Bronchial epithelial cell (primary cell): ENCODE measurements at regions not wholly inside any gene's neighbourhood (a gene's known extent, or its start where the extent isn't known, plus 50 kb on each side); places are given as distances from the start of the nearest gene placed in this dataset.
"Not testable (repeated sequence)": the region's sequence is repeated elsewhere in the genome, so short reads cannot be mapped to it uniquely, and the experiment has no call there.

Experiments used
- DNase-seq: peaks from one replicate; pipeline ENCODE4 v3.0.0-alpha.2; 2010; ENCODE audit warnings: low read depth
- FAIRE-seq: peaks from 2 replicates; lab custom pipeline; 2011; peaks lifted over from hg19 to GRCh38; lab: Jason Lieb, UNC
- H3K27me3 ChIP-seq: 2 replicates; pipeline ENCODE4 v1.5.1; 2011; ENCODE audit warnings: low read length; ENCODE audit not compliant: control insufficient read depth, insufficient read depth
- H3K36me3 ChIP-seq: 2 replicates; pipeline ENCODE4 v1.5.1; 2011; ENCODE audit warnings: low read length; ENCODE audit not compliant: control insufficient read depth, insufficient read depth
- H3K4me3 ChIP-seq: 2 replicates; pipeline ENCODE4 v1.5.1; 2011; ENCODE audit warnings: mild to moderate bottlenecking, low read depth, low read length, control low read depth
- TF ChIP-seq, protein P1 (sequence below): IDR thresholded peaks from 2 replicates; pipeline ENCODE4 v1.5.1; 2011; ENCODE audit warnings: mild to moderate bottlenecking, moderate library complexity, low read length, control low read depth, inconsistent platforms; ENCODE audit not compliant: insufficient read depth, severe bottlenecking

DNA sequence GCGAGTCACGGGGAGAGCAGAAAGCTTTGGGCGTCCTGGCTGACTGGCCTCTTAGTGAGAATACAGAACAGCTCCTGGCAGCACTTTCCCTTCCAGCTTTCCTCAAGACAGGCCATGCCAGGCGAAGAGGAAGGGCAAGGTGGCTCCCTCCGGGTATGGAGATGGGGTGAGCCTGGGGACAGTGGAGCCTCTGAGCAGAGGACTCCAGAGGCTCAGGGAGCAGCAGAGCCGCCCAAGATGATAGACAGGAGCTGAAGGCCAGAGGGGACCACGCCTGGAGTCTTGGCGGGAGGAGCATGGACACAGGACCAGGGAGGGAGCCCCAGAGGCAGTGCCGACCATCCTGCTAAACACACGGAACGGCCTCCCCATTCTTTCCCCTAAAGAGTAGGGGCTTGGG lies 229.1 kb downstream of the TM9SF2 start:
- Histone ChIP-seq H3K36me3 (no peaks in the 10 kb centered on the region), H3K27me3 (no peaks in the 10 kb centered on the region), H3K4me3 (no peak overlapping the region)
- TF ChIP-seq, protein P1, sequence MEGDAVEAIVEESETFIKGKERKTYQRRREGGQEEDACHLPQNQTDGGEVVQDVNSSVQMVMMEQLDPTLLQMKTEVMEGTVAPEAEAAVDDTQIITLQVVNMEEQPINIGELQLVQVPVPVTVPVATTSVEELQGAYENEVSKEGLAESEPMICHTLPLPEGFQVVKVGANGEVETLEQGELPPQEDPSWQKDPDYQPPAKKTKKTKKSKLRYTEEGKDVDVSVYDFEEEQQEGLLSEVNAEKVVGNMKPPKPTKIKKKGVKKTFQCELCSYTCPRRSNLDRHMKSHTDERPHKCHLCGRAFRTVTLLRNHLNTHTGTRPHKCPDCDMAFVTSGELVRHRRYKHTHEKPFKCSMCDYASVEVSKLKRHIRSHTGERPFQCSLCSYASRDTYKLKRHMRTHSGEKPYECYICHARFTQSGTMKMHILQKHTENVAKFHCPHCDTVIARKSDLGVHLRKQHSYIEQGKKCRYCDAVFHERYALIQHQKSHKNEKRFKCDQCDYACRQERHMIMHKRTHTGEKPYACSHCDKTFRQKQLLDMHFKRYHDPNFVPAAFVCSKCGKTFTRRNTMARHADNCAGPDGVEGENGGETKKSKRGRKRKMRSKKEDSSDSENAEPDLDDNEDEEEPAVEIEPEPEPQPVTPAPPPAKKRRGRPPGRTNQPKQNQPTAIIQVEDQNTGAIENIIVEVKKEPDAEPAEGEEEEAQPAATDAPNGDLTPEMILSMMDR, result no peak
- FAIRE-seq (no peak), DNase-seq (no peak)

DNA sequence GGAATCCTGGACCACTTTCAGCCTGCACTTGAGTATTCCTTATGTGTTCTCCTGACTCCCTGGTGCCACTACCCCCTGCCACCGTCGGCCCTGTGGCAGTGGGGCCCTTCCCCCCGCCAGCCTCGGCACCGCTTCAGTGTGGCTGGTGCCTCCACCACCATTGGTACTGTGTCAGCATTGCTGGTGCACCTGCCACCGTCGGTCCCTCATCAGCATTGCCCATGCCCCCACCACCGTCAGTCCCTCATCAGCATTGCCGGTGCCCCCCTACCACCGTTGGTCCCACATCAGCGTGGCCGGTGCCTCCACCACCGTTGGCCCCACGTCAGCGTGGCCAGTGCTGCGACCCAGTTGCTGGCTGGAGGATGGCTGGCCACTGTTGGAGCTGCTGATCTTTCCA lies 228.5 kb downstream of the TM9SF2 start:
- H3K36me3 ChIP-seq, result no peaks in the 10 kb centered on the region
- no peak for FAIRE-seq
- H3K4me3 ChIP-seq, result no peak overlapping the region
- DNase-seq, result no peak
- H3K27me3 ChIP-seq, result no peaks in the 10 kb centered on the region
- TF ChIP-seq, protein P1, result no peak

DNA sequence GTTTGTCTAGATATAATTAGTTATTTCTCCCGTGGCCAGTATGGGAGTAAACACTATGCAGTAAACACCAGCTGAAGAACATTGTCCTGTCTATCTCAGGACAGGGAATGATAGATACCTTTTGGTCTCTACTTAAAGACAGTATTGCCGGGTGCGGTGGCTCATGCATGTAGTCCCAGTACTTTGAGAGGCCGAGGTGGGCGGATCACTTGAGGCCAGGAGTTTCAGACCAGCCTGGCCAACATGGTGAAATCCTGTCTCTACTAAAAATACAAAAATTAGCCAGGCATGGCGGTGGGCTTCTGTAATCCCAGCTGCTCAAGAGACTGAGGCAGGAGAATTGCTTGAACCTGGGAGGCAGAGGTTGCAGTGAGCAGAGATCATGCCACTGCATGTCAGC lies 226.4 kb downstream of the TM9SF2 start:
- FAIRE-seq, H3K36me3 ChIP-seq, H3K4me3 ChIP-seq, H3K27me3 ChIP-seq, DNase-seq: not testable (repeated sequence)

DNA sequence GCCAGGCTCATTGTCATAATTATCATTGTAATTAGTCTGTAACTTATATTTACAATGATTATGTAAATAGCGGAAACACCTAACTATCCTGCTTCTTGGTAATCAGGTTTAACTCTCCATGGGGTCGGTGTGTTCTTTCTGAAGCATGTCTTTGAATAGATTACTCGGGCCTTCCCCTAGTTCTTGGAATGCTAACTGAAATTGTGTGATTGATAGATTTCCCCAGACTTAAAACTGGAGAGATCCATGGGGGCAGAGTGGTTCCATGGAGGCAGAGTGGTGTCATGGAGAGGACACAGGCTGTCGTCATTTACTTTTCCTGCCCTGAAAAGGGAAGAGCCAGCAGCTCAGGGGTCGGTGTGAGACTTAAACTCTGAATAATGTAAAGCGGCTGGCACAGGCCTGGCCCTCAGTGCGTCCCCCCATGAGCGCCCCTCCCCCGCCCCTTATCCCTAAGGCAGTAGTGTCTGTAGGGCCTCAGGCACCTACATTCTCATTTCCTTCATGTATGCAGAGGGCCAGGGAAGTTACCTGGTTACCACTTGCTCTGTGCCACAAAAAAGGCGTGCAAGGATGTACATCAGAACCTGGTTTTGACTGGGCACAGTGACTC lies 225.1 kb downstream of the TM9SF2 start:
- Histone ChIP-seq H3K36me3 (no peaks in the 10 kb centered on the region), H3K4me3 (no peak overlapping the region), H3K27me3 (no peaks in the 10 kb centered on the region)
- FAIRE-seq, result no peak
- no peak for DNase-seq
- TF ChIP-seq, protein P1, result no peak

DNA sequence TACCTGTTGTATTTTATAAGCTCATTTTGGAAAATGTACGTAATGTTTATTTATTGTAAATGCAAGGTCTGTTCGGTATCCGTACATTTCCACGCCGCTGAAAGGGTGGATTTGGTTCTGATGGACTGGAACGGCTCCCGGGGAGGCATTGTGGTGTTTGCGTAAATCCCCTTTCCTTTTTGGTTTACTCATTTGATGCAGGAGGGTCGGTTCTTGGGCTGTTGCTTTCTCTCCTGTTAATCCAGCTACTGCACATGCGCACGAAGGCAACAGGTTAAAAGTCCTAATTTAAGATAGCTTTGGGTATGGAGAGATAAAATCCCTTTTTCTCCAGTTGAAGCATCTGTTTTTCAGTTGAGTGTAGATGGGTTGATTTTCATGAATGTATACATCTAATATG lies 224.4 kb downstream of the TM9SF2 start:
- DNase-seq (no peak), FAIRE-seq (no peak)
- TF ChIP-seq, protein P1, result no peak
- no peak overlapping the region for H3K4me3 ChIP-seq
- no peaks in the 10 kb centered on the region for H3K27me3 ChIP-seq
- no peaks in the 10 kb centered on the region for H3K36me3 ChIP-seq

DNA sequence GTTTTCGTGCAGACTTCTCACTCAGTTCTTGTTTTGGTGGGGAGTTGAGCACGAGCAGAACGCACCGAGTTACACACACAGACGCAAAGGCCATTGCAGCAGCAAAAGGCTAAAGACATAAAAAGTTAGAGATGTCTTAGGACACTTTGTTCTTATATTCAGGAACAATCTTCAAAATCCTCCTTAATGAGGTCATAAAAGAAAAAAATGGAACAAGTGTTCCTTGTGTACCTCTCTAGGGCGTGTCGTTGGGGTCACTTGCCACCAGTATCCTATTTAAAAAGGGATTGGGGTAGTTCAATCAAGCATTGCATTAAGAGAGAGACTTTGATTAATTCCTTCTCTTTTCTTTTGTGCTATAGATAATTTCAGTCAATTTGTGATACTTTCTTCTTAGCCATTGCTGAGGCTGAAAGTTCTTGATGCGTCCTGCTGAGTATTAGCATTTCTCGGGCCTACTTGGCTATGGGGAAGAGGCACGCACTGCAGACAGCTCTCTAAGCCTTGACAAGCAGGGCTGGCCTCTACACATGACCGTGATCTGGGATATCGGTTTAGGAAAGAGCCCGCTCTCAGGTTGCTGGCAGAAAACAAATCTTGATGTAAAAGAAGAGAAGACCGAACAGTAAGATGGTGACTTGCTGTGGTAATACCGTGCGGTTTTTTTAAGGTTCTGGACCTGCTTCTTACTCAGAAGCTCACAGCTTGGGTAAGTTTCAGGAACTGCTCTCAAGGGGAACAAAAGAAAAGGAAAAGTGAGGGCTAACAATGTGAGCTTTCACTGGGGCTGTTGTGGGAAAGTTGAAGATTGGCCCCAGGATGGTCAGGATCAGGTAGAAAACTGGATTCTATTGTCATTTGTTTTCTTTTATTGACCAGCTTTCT lies 223.6 kb downstream of the TM9SF2 start:
- FAIRE-seq, result no peak
- H3K27me3 ChIP-seq, result no peaks in the 10 kb centered on the region
- no peaks in the 10 kb centered on the region for H3K36me3 ChIP-seq
- no peak for DNase-seq
- no peak overlapping the region for H3K4me3 ChIP-seq
- TF ChIP-seq, protein P1, result no peak
